ENCODE measurements at regions not wholly inside any gene's neighbourhood (a gene's known extent, or its start where the extent isn't known, plus 50 kb on each side); places are given as distances from the start of the nearest gene placed in this dataset.

- no peak for TF ChIP-seq CTCF (IDR thresholded peaks at IDR 0.05)
- TF ChIP-seq POLR2A (IDR thresholded peaks at IDR 0.05) = no peak
- Histone ChIP-seq H3K9me3 (no peaks in the 10 kb centered on the region), H3K4me3 (no peak overlapping the region), H3K27me3 (peaks cover 0 to 10% (median 0%) of the 10 kb centered on the region in 4 donors), H3K27ac (no peak overlapping the region), H3K4me1 (peaks cover 0 to 15% (median 4%) of the 10 kb centered on the region in 3 donors), H3K36me3 (no peaks in the 10 kb centered on the region)
- no peak for DNase-seq
- intact Hi-C loops (cut with DNase I) = no loop called here
- WGBS, 2 donors = 88 to 89% methylated on average over 5 of the region's 5 CpGs
These were observed 104.2 kb upstream of the AGAP1 start for GRCh38 chr2:235389626-235390025.

- no peak for TF ChIP-seq CTCF (IDR thresholded peaks at IDR 0.05)
- no peak for TF ChIP-seq POLR2A (IDR thresholded peaks at IDR 0.05)
- intact Hi-C loops (cut with DNase I) = no loop called here
- Histone ChIP-seq H3K9me3 (no peaks in the 10 kb centered on the region), H3K36me3 (no peaks in the 10 kb centered on the region), H3K4me3 (no peak overlapping the region), H3K4me1 (peaks cover 0 to 15% (median 4%) of the 10 kb centered on the region in 3 donors), H3K27ac (no peak overlapping the region), H3K27me3 (peaks cover 0 to 10% (median 0%) of the 10 kb centered on the region in 4 donors)
- no peak for DNase-seq
- WGBS, 2 donors = 36 to 39% methylated on average over 13 of the region's 13 CpGs
These were observed 103.6 kb upstream of the AGAP1 start for GRCh38 chr2:235390108-235390815.

GRCh38 chr2:235390816-235391194 is 103.0 kb upstream of the AGAP1 start:
- TF ChIP-seq CTCF (IDR thresholded peaks at IDR 0.05) (no peak), POLR2A (IDR thresholded peaks at IDR 0.05) (no peak)
- Histone ChIP-seq H3K9me3 (no peaks in the 10 kb centered on the region), H3K27me3 (peaks cover 0 to 10% (median 0%) of the 10 kb centered on the region in 4 donors), H3K27ac (no peak overlapping the region), H3K4me1 (peaks cover 0 to 15% (median 4%) of the 10 kb centered on the region in 3 donors), H3K4me3 (no peak overlapping the region), H3K36me3 (no peaks in the 10 kb centered on the region)
- no peak for DNase-seq
- intact Hi-C loops (cut with DNase I) = no loop called here
- WGBS, 2 donors = 56 to 58% methylated on average over 6 to 9 of the region's 10 CpGs

GRCh38 chr2:235391921-235392615 is 101.8 kb upstream of the AGAP1 start:
- no peak for DNase-seq
- no peak overlapping the region for H3K4me3 ChIP-seq
- WGBS, 2 donors = 82 to 95% methylated on average over 12 to 18 of the region's 28 CpGs

More at GRCh38 chr2:235391921-235392615, 101.8 kb upstream of the AGAP1 start:
- intact Hi-C loops (cut with DNase I) = no loop called here
- TF ChIP-seq CTCF (IDR thresholded peaks at IDR 0.05) = no peak
- no peak for TF ChIP-seq POLR2A (IDR thresholded peaks at IDR 0.05)
- no peaks in the 10 kb centered on the region for H3K36me3 ChIP-seq
- peaks cover 0 to 13% (median 0%) of the 10 kb centered on the region in 4 donors for H3K27me3 ChIP-seq
- peaks cover 0 to 15% (median 4%) of the 10 kb centered on the region in 3 donors for H3K4me1 ChIP-seq
- H3K27ac ChIP-seq = no peak overlapping the region
- H3K9me3 ChIP-seq = no peaks in the 10 kb centered on the region
